Esophagus muscularis mucosa (tissue), 4 donors: ENCODE measurements at regions not wholly inside any gene's neighbourhood (a gene's known extent, or its start where the extent isn't known, plus 50 kb on each side); places are given as distances from the start of the nearest gene placed in this dataset.

Experiments
- DNase-seq: peaks from one replicate; pipeline ENCODE4 v3.0.0-alpha.2; 2017; ENCODE audit errors: extremely low spot score
- H3K27ac ChIP-seq, 4 donors: fragments of 200-600 bp; sonication (generic); replicated peaks in 1 of 4; 1 replicate in 3 of 4; 2 replicates in 1 of 4; pipeline ENCODE4 v1.5.1; 2016 to 2019; ENCODE audit warnings: mild to moderate bottlenecking in 1 of 4
- H3K27me3 ChIP-seq, 4 donors: fragments of 200-600 bp; sonication (generic); one replicate each; pipeline versions ENCODE4 v1.5.1 to v1.6.0; 2016 to 2019
- H3K36me3 ChIP-seq, 4 donors: fragments of 200-600 bp; sonication (generic); one replicate each; pipeline ENCODE4 v1.5.1; 2016 to 2019
- H3K4me1 ChIP-seq, 4 donors: fragments of 200-600 bp; sonication (generic); one replicate each; pipeline ENCODE4 v1.5.1; 2016 to 2019
- H3K4me3 ChIP-seq, 4 donors: fragments of 200-600 bp; sonication (generic); 1 replicate in 2 of 4; 2 replicates in 2 of 4; pipeline ENCODE4 v1.5.1; 2016 to 2019; ENCODE audit warnings: mild to moderate bottlenecking in 4 of 4, moderate library complexity in 1 of 4
- H3K9me3 ChIP-seq, 4 donors: fragments of 200-600 bp; sonication (generic); 1 replicate in 3 of 4; 2 replicates in 1 of 4; pipeline ENCODE4 v1.5.1; 2016 to 2019
- CTCF ChIP-seq, 3 experiments: fragments of 200-600 bp in 2 of 3; fragments of 450-650 bp in 1 of 3; sonication (generic) in 2 of 3; IDR thresholded peaks; one replicate each; pipeline ENCODE4 v1.5.1; 2017 to 2019; ENCODE audit warnings: antibody characterized with exemption in 3 of 3, mild to moderate bottlenecking in 2 of 3, moderate library complexity in 1 of 3
- EP300 ChIP-seq: sonication (generic); formaldehyde crosslinking; IDR thresholded peaks from one replicate; pipeline ENCODE4 v1.6.1; 2017; ENCODE audit warnings: antibody characterized with exemption
- POLR2A ChIP-seq: fragments of 450-650 bp; IDR thresholded peaks from one replicate; pipeline ENCODE4 v1.6.1; 2017; ENCODE audit warnings: antibody characterized with exemption, moderate library complexity, mild to moderate bottlenecking, low read depth
- POLR2AphosphoS5 ChIP-seq, 2 donors: sonication (generic); formaldehyde crosslinking; IDR thresholded peaks; one replicate each; pipeline ENCODE4 v1.6.1; 2017; ENCODE audit warnings: antibody characterized with exemption in 2 of 2
- WGBS: methylation state at CpG from one replicate; pipeline ENCODE4 v1.1.5; 2018; 5-methylcytosine and 5-hydroxymethylcytosine counted together
- intact Hi-C: fragments of 100-400 bp; cut with DNase I; formaldehyde crosslinking; loops from one replicate; pipeline ENCODE4 v1.15.1; 2023

- Histone ChIP-seq H3K27ac (peak overlapping the region in 1 of 4 donors; percentile 6), H3K4me3 (no peak overlapping the region), H3K4me1 (peaks cover 0 to 13% (median 0%) of the 10 kb centered on the region in 4 donors), H3K27me3 (peaks cover 0 to 74% (median 0%) of the 10 kb centered on the region in 4 donors), H3K36me3 (no peaks in the 10 kb centered on the region), H3K9me3 (no peaks in the 10 kb centered on the region)
- TF ChIP-seq POLR2AphosphoS5 (IDR thresholded peaks at IDR 0.05) (no peak), POLR2A (no peak), CTCF (IDR thresholded peaks at IDR 0.05) (no peak), EP300 (no peak)
- no peak for DNase-seq
- WGBS = 65% methylated on average over 19 of the region's 25 CpGs
- intact Hi-C loops = no loop called here
Observed at GRCh38 chr1:2966449-2967328, 54.6 kb upstream of the ACTRT2 start.

- DNase-seq = no peak
- TF ChIP-seq CTCF (IDR thresholded peaks at IDR 0.05) (no peak), EP300 (no peak), POLR2AphosphoS5 (IDR thresholded peaks at IDR 0.05) (no peak)
- Histone ChIP-seq H3K4me3 (no peak overlapping the region), H3K27me3 (peaks cover 0 to 81% (median 0%) of the 10 kb centered on the region in 4 donors), H3K4me1 (peaks cover 0 to 13% (median 0%) of the 10 kb centered on the region in 4 donors), H3K36me3 (no peaks in the 10 kb centered on the region), H3K27ac (peak overlapping the region in 1 of 4 donors; percentile 6), H3K9me3 (no peaks in the 10 kb centered on the region)
- 98% methylated on average over 8 of the region's 15 CpGs for WGBS
- intact Hi-C loops = no loop called here
Observed at GRCh38 chr1:2967329-2967725, 53.9 kb upstream of the ACTRT2 start.

DNA sequence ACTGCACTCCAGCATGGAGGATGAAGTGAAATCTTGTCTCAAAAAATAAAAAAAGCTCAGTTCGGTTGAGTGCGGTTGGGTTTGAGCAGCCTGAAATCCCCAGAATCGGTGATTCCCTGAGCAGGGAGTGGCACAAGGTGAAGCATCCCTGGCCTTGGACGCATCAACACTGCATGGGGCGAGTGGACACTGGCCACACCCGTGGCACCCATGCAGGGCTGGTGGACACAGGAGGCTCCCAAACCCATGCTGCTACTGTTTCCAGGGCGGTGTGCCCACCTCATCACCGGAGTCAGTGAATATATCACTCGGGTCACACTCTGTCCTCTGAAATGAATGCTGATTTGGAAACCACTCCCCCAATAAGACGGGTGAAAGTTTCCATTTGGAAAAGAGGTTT lies 53.4 kb upstream of the ACTRT2 start:
- no peak overlapping the region for H3K4me3 ChIP-seq
- intact Hi-C loops = no loop called here
- H3K4me1 ChIP-seq = peaks cover 0 to 13% (median 0%) of the 10 kb centered on the region in 4 donors
- H3K9me3 ChIP-seq = no peaks in the 10 kb centered on the region
- no peak overlapping the region for H3K27ac ChIP-seq
- no peak for DNase-seq
- peaks cover 0 to 82% (median 0%) of the 10 kb centered on the region in 4 donors for H3K27me3 ChIP-seq
- TF ChIP-seq EP300 = no peak
- TF ChIP-seq POLR2A = no peak
- no peak for TF ChIP-seq CTCF (IDR thresholded peaks at IDR 0.05)
- no peak for TF ChIP-seq POLR2AphosphoS5 (IDR thresholded peaks at IDR 0.05)
- WGBS = 76% methylated on average over 10 of the region's 10 CpGs
- H3K36me3 ChIP-seq = no peaks in the 10 kb centered on the region

GRCh38 chr1:2968471-2968881 lies 52.8 kb upstream of the ACTRT2 start:
- no peak for DNase-seq
- 62% methylated on average over 25 of the region's 25 CpGs for WGBS
- TF ChIP-seq POLR2AphosphoS5 (IDR thresholded peaks at IDR 0.05) = no peak
- TF ChIP-seq POLR2A = no peak
- TF ChIP-seq CTCF (IDR thresholded peaks at IDR 0.05) = no peak
- TF ChIP-seq EP300 = no peak
- no peaks in the 10 kb centered on the region for H3K36me3 ChIP-seq
- intact Hi-C loops = no loop called here
- H3K27me3 ChIP-seq = peaks cover 0 to 83% (median 0%) of the 10 kb centered on the region in 4 donors
- H3K4me1 ChIP-seq = peaks cover 0 to 13% (median 0%) of the 10 kb centered on the region in 4 donors
- H3K4me3 ChIP-seq = no peak overlapping the region
- H3K27ac ChIP-seq = peak overlapping the region in 3 of 4 donors; percentile 49 to 60 (median 60)
- H3K9me3 ChIP-seq = no peaks in the 10 kb centered on the region
